GM12872 (cell line): ENCODE measurements at regions not wholly inside any gene's neighbourhood (a gene's known extent, or its start where the extent isn't known, plus 50 kb on each side); places are given as distances from the start of the nearest gene placed in this dataset.

Experiments used
- CTCF ChIP-seq: IDR thresholded peaks from 3 replicates; pipeline ENCODE4 v1.5.1; 2011; ENCODE audit warnings: low read depth, mild to moderate bottlenecking, low read length, moderate library complexity; ENCODE audit not compliant: insufficient read depth

- no peak for TF ChIP-seq CTCF
Measured at GRCh38 chr7:17456541-17456940, 158.1 kb downstream of the AHR start.

- no peak for TF ChIP-seq CTCF
Measured at GRCh38 chr7:17460001-17460400, 161.5 kb downstream of the AHR start.

GRCh38 chr7:17460665-17461064, 162.2 kb downstream of the AHR start:
- TF ChIP-seq CTCF, result no peak

- TF ChIP-seq CTCF, result no peak
Measured at GRCh38 chr7:17462131-17462631, 163.7 kb downstream of the AHR start.

GRCh38 chr7:17463511-17464085, 165.1 kb downstream of the AHR start:
- TF ChIP-seq CTCF, result no peak

- TF ChIP-seq CTCF, result no peak
Measured at GRCh38 chr7:17466216-17466615, 167.8 kb downstream of the AHR start.

GRCh38 chr7:17467386-17467945, 169.0 kb downstream of the AHR start:
- no peak for TF ChIP-seq CTCF
